SU-DHL-6 (cell line): ENCODE measurements at regions not wholly inside any gene's neighbourhood (a gene's known extent, or its start where the extent isn't known, plus 50 kb on each side); places are given as distances from the start of the nearest gene placed in this dataset.

Experiments
- H2AFZ ChIP-seq: fragments of 200-600 bp; sonication (generic); 2 replicates; pipeline ENCODE4 v1.6.1; 2014; ENCODE audit warnings: low read depth, mild to moderate bottlenecking, moderate library complexity, mixed read lengths, antibody characterized with exemption, low read length; ENCODE audit not compliant: severe bottlenecking
- H3F3A ChIP-seq: fragments of 200-600 bp; shearing (Covaris generic); 2 replicates; pipeline ENCODE4 v1.6.0; 2016; ENCODE audit warnings: antibody characterized with exemption, mild to moderate bottlenecking; ENCODE audit not compliant: insufficient read depth
- H3K27ac ChIP-seq: fragments of 200-600 bp; sonication (generic); 2 replicates; pipeline ENCODE4 v1.5.1; 2016; ENCODE audit warnings: low read depth, mild to moderate bottlenecking, low read length, moderate library complexity, mixed read lengths
- H3K27me3 ChIP-seq: fragments of 200-600 bp; sonication (generic), shearing (Covaris generic); 2 replicates; pipeline ENCODE4 v1.6.0; 2014; ENCODE audit warnings: mild to moderate bottlenecking, low read length
- H3K36me3 ChIP-seq: fragments of 200-600 bp; sonication (generic); 2 replicates; pipeline ENCODE4 v1.6.1; 2014; ENCODE audit warnings: mild to moderate bottlenecking, low read length, mixed read lengths
- H3K4me2 ChIP-seq: fragments of 300-600, 200-600 bp; shearing (Covaris generic), sonication (generic); 2 replicates; pipeline ENCODE4 v1.6.0; 2014; ENCODE audit warnings: low read length, low read depth, mild to moderate bottlenecking; ENCODE audit not compliant: poor library complexity, severe bottlenecking
- H3K4me3 ChIP-seq: fragments of 200-600 bp; sonication (generic); 2 replicates; pipeline ENCODE4 v1.5.1; 2014; ENCODE audit warnings: antibody characterized with exemption, low read length, mild to moderate bottlenecking, mixed read lengths; ENCODE audit not compliant: insufficient read depth, poor library complexity, severe bottlenecking
- H3K79me2 ChIP-seq: fragments of 200-600 bp; sonication (generic); 2 replicates; pipeline ENCODE4 v1.6.1; 2014; ENCODE audit warnings: mild to moderate bottlenecking, low read length, moderate library complexity; ENCODE audit not compliant: insufficient read depth
- H3K9ac ChIP-seq: fragments of 200-600 bp; sonication (generic); 2 replicates; pipeline ENCODE4 v1.7.0; 2014; ENCODE audit warnings: mild to moderate bottlenecking, low read length
- H3K9me2 ChIP-seq: fragments of 200-600 bp; sonication (generic); replicated peaks from 2 replicates; pipeline ENCODE4 v1.6.1; 2014; ENCODE audit warnings: low read length; ENCODE audit not compliant: insufficient read depth
- H3K9me3 ChIP-seq: fragments of 200-600 bp; sonication (generic); 2 replicates; pipeline ENCODE4 v1.6.1; 2014; ENCODE audit warnings: low read length, mixed read lengths; ENCODE audit not compliant: insufficient read depth
- H4K20me1 ChIP-seq: fragments of 200-600 bp; sonication (generic); 2 replicates; pipeline ENCODE4 v1.6.1; 2014; ENCODE audit warnings: low read depth, mild to moderate bottlenecking, antibody characterized with exemption, low read length, moderate library complexity, mixed read lengths
- EZH2phosphoT487 ChIP-seq: fragments of 200-600 bp; sonication (generic), shearing (Covaris generic); conservative IDR thresholded peaks from 2 replicates; pipeline ENCODE4 v1.6.1; 2018; ENCODE audit warnings: mild to moderate bottlenecking, antibody characterized with exemption, low read length, moderate library complexity, mixed read lengths
- TF ChIP-seq, protein P1 (sequence below): fragments of 200-600 bp; sonication (generic); IDR thresholded peaks from one replicate; pipeline ENCODE4 v1.5.1; 2017; ENCODE audit warnings: antibody characterized with exemption, mild to moderate bottlenecking, low read length, moderate library complexity; ENCODE audit not compliant: insufficient read depth, poor library complexity, severe bottlenecking

DNA sequence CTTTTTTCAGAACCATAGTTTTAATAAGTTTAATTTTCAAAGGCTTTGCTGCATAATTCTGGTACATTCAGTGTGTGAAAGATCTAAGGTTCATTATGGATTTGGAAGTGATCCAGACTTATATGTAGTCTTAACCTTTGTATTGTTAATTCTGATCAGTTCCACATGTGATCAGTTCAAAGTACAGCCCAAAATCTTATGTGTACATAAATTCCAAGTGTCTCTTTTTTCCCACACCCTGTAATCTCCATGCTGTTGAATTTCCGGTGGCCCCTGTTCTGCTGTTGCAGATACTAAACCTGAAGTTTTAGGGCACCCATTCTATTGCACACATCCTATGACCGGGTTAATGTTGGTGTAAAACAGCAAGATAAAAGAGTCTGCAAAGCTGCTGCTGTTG lies 1147.5 kb upstream of the CDH8 start:
- H3K36me3 ChIP-seq, result no peaks in the 10 kb centered on the region
- H3K9ac ChIP-seq, result no peak overlapping the region
- H3K4me3 ChIP-seq, result no peak overlapping the region
- TF ChIP-seq, protein P1, sequence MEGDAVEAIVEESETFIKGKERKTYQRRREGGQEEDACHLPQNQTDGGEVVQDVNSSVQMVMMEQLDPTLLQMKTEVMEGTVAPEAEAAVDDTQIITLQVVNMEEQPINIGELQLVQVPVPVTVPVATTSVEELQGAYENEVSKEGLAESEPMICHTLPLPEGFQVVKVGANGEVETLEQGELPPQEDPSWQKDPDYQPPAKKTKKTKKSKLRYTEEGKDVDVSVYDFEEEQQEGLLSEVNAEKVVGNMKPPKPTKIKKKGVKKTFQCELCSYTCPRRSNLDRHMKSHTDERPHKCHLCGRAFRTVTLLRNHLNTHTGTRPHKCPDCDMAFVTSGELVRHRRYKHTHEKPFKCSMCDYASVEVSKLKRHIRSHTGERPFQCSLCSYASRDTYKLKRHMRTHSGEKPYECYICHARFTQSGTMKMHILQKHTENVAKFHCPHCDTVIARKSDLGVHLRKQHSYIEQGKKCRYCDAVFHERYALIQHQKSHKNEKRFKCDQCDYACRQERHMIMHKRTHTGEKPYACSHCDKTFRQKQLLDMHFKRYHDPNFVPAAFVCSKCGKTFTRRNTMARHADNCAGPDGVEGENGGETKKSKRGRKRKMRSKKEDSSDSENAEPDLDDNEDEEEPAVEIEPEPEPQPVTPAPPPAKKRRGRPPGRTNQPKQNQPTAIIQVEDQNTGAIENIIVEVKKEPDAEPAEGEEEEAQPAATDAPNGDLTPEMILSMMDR, result no peak
- TF ChIP-seq EZH2phosphoT487, result no peak
- no peak overlapping the region for H3K27ac ChIP-seq
- no peaks in the 10 kb centered on the region for H4K20me1 ChIP-seq
- H2AFZ ChIP-seq, result no peak overlapping the region
- no peaks in the 10 kb centered on the region for H3F3A ChIP-seq
- no peaks in the 10 kb centered on the region for H3K79me2 ChIP-seq
- H3K9me3 ChIP-seq, result no peaks in the 10 kb centered on the region
- no peaks in the 10 kb centered on the region for H3K27me3 ChIP-seq
- H3K9me2 ChIP-seq, result no peaks in the 10 kb centered on the region
- H3K4me2 ChIP-seq, result no peak overlapping the region

- H3K27ac ChIP-seq, result no peak overlapping the region
- no peak overlapping the region for H3K4me2 ChIP-seq
- H4K20me1 ChIP-seq, result no peaks in the 10 kb centered on the region
- H3K9me2 ChIP-seq, result no peaks in the 10 kb centered on the region
- no peak overlapping the region for H2AFZ ChIP-seq
- TF ChIP-seq, protein P1, result no peak
- no peak for TF ChIP-seq EZH2phosphoT487
- H3K4me3 ChIP-seq, result no peak overlapping the region
- H3K79me2 ChIP-seq, result no peaks in the 10 kb centered on the region
- no peaks in the 10 kb centered on the region for H3F3A ChIP-seq
- no peaks in the 10 kb centered on the region for H3K36me3 ChIP-seq
- no peak overlapping the region for H3K9ac ChIP-seq
- no peaks in the 10 kb centered on the region for H3K27me3 ChIP-seq
- H3K9me3 ChIP-seq, result no peaks in the 10 kb centered on the region
These were observed 1139.1 kb upstream of the CDH8 start for GRCh38 chr16:63175313-63175712.

GRCh38 chr16:63174801-63175200 lies 1138.6 kb upstream of the CDH8 start:
- H3K27me3 ChIP-seq, result no peaks in the 10 kb centered on the region
- H3K9ac ChIP-seq, result no peak overlapping the region
- H3K79me2 ChIP-seq, result no peaks in the 10 kb centered on the region
- no peaks in the 10 kb centered on the region for H3K36me3 ChIP-seq
- no peak for TF ChIP-seq EZH2phosphoT487
- TF ChIP-seq, protein P1, result no peak
- no peak overlapping the region for H3K4me2 ChIP-seq
- no peak overlapping the region for H3K4me3 ChIP-seq
- H3F3A ChIP-seq, result no peaks in the 10 kb centered on the region
- no peak overlapping the region for H3K27ac ChIP-seq
- no peaks in the 10 kb centered on the region for H4K20me1 ChIP-seq
- H3K9me2 ChIP-seq, result no peaks in the 10 kb centered on the region
- H3K9me3 ChIP-seq, result no peaks in the 10 kb centered on the region
- no peak overlapping the region for H2AFZ ChIP-seq
